Hippocampal formation (tissue), 2 donors: ENCODE measurements at regions not wholly inside any gene's neighbourhood (a gene's known extent, or its start where the extent isn't known, plus 50 kb on each side); places are given as distances from the start of the nearest gene placed in this dataset.

ENCODE experiments used
- DNase-seq, 2 donors: peaks; one replicate each; lab custom pipeline; 2025; lab: John Stamatoyannopoulos, UW

GRCh38 chr11:45036733-45037132, 86.0 kb upstream of the TP53I11 start:
- no peak for DNase-seq

GRCh38 chr11:45037434-45038005, 86.8 kb upstream of the TP53I11 start:
- DNase-seq = no peak

DNA sequence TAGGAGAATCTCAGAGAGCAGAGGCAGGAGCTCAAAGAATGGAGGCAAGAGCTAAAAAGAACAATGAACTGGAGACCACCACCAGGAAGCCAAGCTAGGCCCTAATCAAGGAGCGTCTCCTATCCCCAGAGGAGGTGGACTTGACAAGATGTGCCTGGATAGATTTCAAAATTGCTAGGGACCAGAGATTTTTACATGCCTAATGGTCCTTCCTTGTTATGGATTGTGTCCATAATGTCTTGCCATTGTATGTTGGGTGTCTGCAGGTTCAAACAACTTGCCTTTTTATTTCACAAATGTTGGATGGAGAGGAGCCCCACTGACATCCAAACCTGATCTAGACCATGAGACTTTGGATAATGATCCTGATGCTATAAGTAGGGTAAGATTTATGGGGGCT, 88.2 kb upstream of the TP53I11 start:
- DNase-seq = no peak

DNA sequence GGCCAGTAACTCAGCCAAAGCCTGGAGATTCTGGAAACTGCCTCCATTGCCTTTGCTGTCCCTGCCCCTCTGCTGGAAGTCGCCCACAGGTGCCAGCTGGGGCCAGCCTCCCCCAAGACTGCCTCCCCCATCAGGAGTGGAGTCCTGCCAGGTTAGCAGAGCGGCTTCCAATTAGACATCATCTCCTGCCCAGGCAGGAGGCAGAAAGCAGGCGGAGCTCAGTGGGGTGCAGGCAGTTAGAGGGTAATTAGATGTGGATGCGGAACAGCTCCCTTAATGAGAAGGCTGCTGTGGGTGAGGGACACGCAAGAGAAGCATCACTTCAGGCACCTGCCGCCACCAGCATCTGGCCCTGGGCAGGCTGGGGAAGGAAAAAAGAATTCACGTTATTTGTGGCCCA, 90.9 kb upstream of the TP53I11 start:
- no peak for DNase-seq

DNA sequence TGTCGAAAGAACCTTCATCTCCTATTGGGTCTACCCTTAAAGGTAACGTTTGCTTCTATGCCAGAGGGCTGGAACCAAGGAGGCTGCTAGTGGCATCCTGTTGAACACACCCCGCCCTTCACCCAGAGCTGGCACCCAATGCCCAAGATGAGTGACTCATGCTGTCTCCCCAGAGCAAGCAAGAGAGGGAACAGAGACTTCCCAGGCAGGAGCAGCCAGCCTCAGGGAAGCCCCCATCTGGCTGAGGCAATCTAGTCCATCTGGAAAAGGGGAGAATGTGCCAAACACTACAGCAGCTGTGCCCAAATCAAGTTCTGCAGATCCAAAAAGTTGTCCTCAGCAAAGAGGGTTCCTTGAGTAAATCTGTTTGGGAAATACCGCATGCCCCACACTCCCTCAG, 91.9 kb upstream of the TP53I11 start:
- DNase-seq = peak in 1 of 2 donors; percentile 13

DNA sequence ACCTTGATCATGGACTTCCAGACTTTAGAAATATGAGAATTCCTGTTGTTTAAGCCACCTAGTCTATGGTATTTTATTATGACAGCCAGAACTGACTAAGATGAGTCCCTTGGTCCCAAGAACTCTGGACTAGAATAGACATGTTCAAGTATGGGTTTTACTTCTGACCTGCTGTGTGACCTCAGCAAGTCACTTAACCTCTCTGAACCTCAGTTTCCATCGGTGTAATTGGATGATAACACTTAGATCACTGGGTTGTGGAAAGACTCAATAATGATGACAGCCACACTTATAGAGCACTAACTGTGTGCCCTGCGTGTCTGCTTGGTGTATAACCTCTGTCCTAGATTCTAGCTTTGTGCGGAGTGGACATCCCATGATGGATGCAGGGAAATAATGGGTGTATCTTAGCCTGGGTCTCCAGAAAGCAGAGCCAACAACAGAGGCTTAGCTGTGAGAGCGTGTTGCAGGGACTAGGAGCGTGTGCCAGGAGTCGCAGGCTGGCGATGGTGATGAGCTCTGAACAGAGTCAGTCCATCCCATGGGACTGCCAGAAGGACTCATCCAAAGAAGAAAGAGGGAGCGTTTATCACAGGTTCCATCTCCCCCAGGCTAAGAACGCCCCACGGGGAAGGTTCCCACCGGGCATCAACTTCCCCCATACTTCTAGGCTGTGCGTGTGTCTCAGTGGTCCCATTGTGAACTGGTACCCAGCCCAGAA, 93.2 kb upstream of the TP53I11 start:
- no peak for DNase-seq

GRCh38 chr11:45045683-45046471, 95.2 kb upstream of the TP53I11 start:
- DNase-seq = peak in 1 of 2 donors; percentile 22

DNA sequence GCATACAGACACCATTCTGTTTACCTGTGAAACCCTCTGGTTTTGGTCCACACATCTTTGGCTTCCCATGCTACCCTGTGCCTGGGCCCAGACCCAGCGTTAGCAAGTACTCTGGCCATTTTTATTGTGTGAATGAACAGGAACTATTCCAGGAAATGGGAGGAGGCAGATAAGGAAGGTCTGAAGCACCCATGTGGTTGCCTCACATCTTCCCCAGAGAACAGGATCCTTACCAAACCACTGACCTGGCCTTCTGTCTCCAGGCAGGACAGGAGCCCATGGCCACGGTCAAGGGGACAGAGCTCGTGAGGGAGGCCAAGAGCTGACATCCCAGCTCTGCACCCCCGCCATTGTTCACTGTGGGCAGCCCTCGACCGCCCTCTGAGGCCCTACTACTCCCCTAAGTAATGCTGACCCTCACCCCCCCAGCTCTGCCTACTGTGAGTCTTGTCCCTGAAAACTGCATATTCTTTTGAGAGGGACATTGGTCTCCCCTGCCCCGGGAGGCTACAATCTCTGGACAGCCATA, 97.7 kb upstream of the TP53I11 start:
- no peak for DNase-seq

GRCh38 chr11:45048870-45049691, 97.4 kb upstream of the PRDM11 start:
- DNase-seq = no peak

DNA sequence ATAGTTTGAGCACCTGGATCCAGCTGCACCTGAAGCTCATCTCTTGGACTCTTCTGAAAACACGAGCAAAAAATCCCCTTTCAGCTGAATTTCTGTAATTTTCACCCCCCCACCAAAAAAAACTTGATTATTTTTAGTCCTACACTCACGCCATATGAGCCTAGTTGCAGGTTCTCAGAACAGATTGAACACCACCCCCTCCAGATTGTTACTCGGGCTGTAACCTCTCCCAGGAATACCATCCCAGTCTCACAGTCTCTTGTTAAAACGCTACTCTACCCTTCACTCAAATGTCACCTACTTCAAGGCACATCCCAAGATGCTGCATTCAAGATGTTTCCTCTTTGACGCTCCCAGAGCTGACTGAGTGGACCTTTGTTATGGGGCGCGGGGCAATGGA, 96.3 kb upstream of the PRDM11 start:
- DNase-seq = no peak

DNA sequence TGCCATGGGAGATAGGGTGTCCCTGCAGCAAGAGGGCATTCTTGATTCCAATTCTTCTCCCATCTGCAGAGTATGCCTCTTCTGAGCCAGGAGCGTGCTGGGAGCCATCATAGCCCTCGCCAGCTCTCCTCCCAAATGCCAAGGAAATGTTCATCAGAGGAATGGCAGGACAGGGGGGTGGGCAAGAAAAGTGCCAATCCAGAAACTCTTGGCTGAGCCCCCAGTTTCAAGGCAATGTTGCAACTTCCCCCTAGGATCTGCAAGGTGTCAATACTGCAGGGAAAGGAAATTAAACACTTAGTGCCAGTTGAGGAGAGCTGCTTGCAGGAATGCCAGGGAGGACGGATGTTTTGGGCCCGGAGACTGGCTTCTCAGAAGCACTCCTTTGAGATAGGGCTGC, 94.8 kb upstream of the PRDM11 start:
- DNase-seq = no peak

GRCh38 chr11:45052361-45052760, 94.1 kb upstream of the PRDM11 start:
- DNase-seq = no peak

DNA sequence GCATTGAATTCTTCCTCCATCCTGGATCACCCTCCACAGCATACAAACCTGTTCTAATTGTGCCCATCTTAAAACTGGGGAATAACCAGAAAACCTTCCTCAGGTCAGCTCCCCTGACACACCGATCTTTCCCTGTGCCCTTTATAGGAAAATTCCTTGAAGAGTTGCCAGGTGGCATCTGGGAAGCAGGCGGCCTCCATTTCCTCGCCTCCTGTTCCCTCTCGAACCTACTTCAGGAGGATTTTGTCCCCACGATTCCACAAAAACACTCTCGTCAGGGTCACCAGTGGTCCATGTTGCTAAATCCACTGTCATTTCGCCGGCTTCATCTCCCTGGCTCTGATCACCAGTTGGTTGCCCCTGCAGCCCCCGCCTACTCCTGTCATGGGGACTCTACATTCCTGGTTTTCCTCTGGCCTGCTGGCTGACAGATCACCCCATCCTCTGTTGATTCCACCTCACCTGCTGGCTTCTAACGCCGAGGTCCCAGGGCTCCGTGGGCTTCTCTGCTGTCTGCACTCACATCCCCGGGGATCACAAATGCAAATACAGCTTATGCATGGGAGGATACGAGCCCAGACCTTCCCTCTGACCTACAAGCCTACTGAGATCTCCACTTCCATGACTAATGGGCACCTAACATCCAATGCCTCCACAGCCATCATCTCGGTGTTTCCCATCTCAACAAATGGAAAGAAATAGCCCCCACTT, 92.5 kb upstream of the PRDM11 start:
- DNase-seq = no peak

DNA sequence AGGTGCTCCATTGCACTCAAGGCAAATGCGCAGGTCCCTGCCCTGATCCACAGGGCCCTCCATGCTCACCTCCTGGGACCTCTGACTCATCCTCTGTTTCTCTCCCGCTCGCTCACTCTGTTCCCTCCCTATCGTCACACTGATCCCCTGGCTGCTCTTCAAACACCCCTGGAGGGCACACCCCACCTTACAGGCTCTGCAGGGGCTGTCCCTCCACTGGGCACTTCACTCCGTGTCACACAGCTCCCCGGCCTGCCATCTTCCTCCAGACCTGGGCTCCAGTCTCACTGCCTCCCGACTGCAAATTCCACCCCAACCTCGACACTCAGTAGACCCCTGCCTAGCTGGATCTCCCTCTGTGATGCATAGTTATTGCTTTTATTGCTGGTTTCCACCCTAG, 91.5 kb upstream of the PRDM11 start:
- DNase-seq = no peak

GRCh38 chr11:45056529-45056928, 89.9 kb upstream of the PRDM11 start:
- DNase-seq = no peak

DNA sequence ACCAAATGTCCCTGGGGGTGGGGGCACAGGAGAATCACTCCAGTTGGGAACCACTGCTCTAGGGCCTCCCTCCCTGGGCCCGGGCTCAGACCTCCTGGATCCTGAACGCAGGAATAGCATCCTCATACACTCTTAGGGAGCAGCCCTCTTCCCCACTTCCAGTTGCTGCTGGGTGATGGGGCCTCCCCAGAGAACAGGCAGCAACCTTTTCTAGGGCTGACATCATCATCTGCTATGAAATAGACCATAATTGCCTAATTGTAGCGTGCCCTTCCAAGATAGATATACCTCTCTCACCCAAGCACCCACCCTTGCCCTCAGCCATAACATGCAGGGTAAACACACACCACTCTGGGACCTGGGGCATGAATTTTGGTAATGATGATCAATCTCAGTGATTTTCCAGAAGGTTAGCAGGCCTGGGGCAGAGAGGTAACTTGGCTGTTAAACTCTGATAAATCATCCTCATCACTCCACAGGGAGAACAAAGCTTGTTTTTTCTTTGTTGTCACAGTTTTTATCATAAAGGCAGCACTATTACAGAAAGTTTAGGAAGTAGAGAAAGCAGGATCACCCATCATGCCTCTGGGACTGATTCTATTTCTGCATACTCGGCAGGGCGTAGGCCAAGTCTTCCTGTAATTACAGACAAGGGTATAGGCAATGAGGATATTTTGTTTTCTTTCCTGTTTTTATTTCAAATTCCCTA, 88.3 kb upstream of the PRDM11 start:
- no peak for DNase-seq

GRCh38 chr11:45058647-45058950, 87.8 kb upstream of the PRDM11 start:
- no peak for DNase-seq

DNA sequence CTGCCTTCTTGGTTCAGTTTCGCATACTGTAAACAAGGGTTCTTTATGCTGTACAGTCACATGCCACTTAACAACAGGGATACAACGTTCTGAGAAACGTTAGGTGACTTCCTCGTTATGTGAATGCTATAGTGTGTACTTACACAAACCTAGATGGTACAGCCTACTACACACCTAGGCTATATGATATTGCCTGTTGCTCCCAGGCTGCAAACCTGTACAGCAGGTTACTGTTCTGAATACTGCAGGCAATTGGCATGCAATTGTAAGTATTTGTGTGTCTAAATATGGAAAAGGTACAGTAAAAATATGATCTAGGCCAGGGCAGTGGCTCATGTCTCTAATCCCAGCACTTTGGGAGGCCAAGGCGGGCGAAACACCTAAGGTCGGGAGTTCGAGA, 85.7 kb upstream of the PRDM11 start:
- DNase-seq = no peak

DNA sequence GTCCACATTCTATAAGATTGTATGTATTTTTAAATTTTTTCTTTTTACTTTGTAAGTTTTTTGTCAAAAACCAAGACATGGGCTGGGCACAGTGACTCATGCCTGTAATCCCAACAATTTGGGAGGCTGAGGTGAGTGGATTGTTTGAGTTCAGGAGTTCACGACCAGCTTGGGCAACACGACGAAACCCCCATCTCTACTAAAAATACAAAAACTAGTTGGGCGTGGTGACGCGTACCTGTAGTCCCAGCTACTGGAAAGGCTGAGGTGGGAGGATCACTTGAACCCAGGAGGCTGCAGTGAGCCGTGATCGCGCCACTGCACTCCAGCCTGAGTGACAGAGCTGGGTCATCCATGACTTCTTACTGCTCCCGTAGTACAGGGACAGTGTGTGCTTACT, 84.8 kb upstream of the PRDM11 start:
- DNase-seq = no peak

DNA sequence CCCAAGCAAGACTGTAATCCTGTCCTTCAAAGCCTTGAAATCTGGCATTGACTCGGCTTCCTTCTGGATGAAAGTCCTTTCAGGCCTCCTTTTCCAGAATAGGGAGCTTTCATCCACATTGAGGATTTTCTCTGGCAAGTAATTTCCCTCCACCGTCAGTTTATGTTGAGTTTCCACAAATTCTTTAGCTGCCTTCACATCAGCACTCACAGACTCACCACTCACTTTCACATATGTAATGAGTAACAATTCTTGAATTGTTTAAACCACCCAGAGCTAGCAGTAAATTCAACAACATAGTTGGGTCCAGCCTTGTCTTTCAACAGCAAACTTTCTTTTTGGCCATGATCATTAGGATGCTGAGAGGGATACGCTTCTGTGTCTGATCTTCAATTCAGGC, 84.3 kb upstream of the PRDM11 start:
- DNase-seq = no peak
